ENCODE measurements at regions not wholly inside any gene's neighbourhood (a gene's known extent, or its start where the extent isn't known, plus 50 kb on each side); places are given as distances from the start of the nearest gene placed in this dataset.

DNA sequence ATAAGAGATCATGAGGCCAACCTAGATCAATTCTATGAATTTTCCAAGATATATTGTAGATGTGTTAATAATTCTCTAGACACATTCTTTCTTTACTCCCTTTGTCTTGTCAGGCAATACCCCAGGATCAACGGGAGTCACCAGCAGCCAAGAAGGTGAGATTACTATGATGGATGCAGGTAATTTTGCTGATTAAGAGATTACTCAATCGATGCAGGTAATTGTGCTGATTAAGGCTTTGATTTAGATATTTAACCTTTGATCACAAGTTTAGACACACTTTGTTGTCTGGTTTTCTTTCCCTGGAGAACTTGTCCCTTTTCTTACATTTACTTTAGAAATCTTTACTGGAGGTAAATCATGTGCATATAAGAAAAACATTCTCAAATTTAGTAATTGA is 134.3 kb upstream of the CNTN1 start:
- Histone ChIP-seq H3K23ac (ENCODE audit: low read length) (no peak overlapping the region), H3K4me3 (ENCODE audit: low read length) (no peak overlapping the region), H4K5ac (ENCODE audit: low read length) (no peak overlapping the region), H3K79me2 (ENCODE audit: control insufficient read depth, insufficient read depth, low read length) (no peaks in the 10 kb centered on the region), H4K8ac (ENCODE audit: low read depth, low read length) (no peak overlapping the region), H2AK5ac (ENCODE audit: low read length) (no peak overlapping the region), H3K79me1 (ENCODE audit: low read length) (no peaks in the 10 kb centered on the region), H2BK15ac (replicated peaks; ENCODE audit: low read depth) (no peak overlapping the region), H3K4me1 (ENCODE audit: control insufficient read depth, low read depth, low read length) (no peaks in the 10 kb centered on the region), H3K27me3 (ENCODE audit: insufficient read depth, low read length, poor library complexity) (no peaks in the 10 kb centered on the region), H2BK120ac (ENCODE audit: low read depth, low read length) (no peak overlapping the region), H3K4ac (ENCODE audit: low read depth, low read length) (no peak overlapping the region), H3K56ac (ENCODE audit: low read length) (no peak overlapping the region), H2BK5ac (ENCODE audit: low read length) (no peak overlapping the region), H3K4me2 (ENCODE audit: low read length) (no peak overlapping the region), H3K36me3 (ENCODE audit: control insufficient read depth, insufficient read depth, low read length) (no peaks in the 10 kb centered on the region), H3K27ac (ENCODE audit: low read depth, low read length) (no peak overlapping the region), H3K18ac (ENCODE audit: low read length) (no peak overlapping the region), H3K9ac (ENCODE audit: low read length) (no peak overlapping the region)
- no peak for DNase-seq
- no CpG with 5 or more reads among the region's 2 CpGs for WGBS (ENCODE audit: extremely low coverage, insufficient coverage, low lambda C conversion rate)

DNA sequence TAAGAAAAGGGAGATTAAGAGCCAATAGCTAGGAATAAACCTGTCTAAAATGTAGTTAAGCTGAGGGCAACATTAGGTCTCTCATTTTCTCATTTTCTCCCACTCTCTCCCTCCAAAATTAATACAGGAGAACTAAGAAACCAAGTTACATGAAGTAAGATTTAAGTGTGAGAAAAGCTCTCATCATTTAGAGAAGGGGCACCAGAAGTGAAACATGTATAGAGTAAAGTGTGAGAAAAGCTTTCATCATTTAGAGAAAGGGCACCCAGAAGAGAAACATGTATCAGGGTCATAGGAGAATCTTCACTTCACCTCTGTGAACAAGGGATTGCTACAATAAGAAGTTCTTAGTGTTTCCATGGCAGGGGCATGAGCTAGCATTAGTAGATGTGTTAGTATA is 132.4 kb upstream of the CNTN1 start:
- no peaks in the 10 kb centered on the region for H3K27me3 ChIP-seq (ENCODE audit: insufficient read depth, low read length, poor library complexity)
- H3K4ac ChIP-seq (ENCODE audit: low read depth, low read length) = no peak overlapping the region
- no peak overlapping the region for H2AK5ac ChIP-seq (ENCODE audit: low read length)
- no peak overlapping the region for H3K4me2 ChIP-seq (ENCODE audit: low read length)
- H3K36me3 ChIP-seq (ENCODE audit: control insufficient read depth, insufficient read depth, low read length) = no peaks in the 10 kb centered on the region
- DNase-seq = no peak
- H4K8ac ChIP-seq (ENCODE audit: low read depth, low read length) = no peak overlapping the region
- no peak overlapping the region for H3K23ac ChIP-seq (ENCODE audit: low read length)
- no peak overlapping the region for H3K18ac ChIP-seq (ENCODE audit: low read length)
- no peak overlapping the region for H3K9ac ChIP-seq (ENCODE audit: low read length)
- H4K5ac ChIP-seq (ENCODE audit: low read length) = no peak overlapping the region
- H3K4me1 ChIP-seq (ENCODE audit: control insufficient read depth, low read depth, low read length) = no peaks in the 10 kb centered on the region
- H2BK15ac ChIP-seq (replicated peaks; ENCODE audit: low read depth) = no peak overlapping the region
- H2BK5ac ChIP-seq (ENCODE audit: low read length) = no peak overlapping the region
- H3K27ac ChIP-seq (ENCODE audit: low read depth, low read length) = no peak overlapping the region
- H3K4me3 ChIP-seq (ENCODE audit: low read length) = no peak overlapping the region
- no peaks in the 10 kb centered on the region for H3K79me2 ChIP-seq (ENCODE audit: control insufficient read depth, insufficient read depth, low read length)
- H2BK120ac ChIP-seq (ENCODE audit: low read depth, low read length) = no peak overlapping the region
- no peak overlapping the region for H3K56ac ChIP-seq (ENCODE audit: low read length)
- no peaks in the 10 kb centered on the region for H3K79me1 ChIP-seq (ENCODE audit: low read length)

DNA sequence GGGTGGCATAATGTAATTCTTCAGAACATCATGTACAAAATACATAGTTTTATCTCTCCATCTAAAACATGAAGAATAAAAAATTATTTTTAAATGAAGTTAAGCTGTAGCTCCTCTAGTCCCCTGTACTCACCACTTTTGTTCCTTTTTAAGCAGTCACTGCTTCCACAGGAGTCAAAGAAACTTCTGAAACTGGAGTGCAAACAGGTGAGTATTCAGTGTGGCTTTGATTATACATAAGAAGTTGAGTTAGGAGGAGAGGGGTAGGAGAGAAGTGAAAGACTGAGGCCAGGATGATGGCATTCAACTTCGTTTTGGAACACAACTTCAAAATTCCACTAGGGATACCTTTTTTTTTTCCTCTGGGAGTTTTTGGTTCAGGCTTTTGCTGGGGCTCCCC is 131.4 kb upstream of the CNTN1 start:
- H3K4me3 ChIP-seq (ENCODE audit: low read length) = no peak overlapping the region
- H2AK5ac ChIP-seq (ENCODE audit: low read length) = no peak overlapping the region
- H3K79me2 ChIP-seq (ENCODE audit: control insufficient read depth, insufficient read depth, low read length) = no peaks in the 10 kb centered on the region
- no peak overlapping the region for H3K4ac ChIP-seq (ENCODE audit: low read depth, low read length)
- H3K4me2 ChIP-seq (ENCODE audit: low read length) = no peak overlapping the region
- no peak for DNase-seq
- no peaks in the 10 kb centered on the region for H3K79me1 ChIP-seq (ENCODE audit: low read length)
- no peak overlapping the region for H2BK120ac ChIP-seq (ENCODE audit: low read depth, low read length)
- H3K23ac ChIP-seq (ENCODE audit: low read length) = no peak overlapping the region
- H4K5ac ChIP-seq (ENCODE audit: low read length) = no peak overlapping the region
- WGBS (ENCODE audit: extremely low coverage, insufficient coverage, low lambda C conversion rate) = no CpG with 5 or more reads among the region's 1 CpG
- H3K27me3 ChIP-seq (ENCODE audit: insufficient read depth, low read length, poor library complexity) = no peaks in the 10 kb centered on the region
- no peak overlapping the region for H2BK5ac ChIP-seq (ENCODE audit: low read length)
- H4K8ac ChIP-seq (ENCODE audit: low read depth, low read length) = peak overlapping the region; percentile 5
- no peak overlapping the region for H3K18ac ChIP-seq (ENCODE audit: low read length)
- no peak overlapping the region for H3K9ac ChIP-seq (ENCODE audit: low read length)
- no peak overlapping the region for H3K56ac ChIP-seq (ENCODE audit: low read length)
- H3K36me3 ChIP-seq (ENCODE audit: control insufficient read depth, insufficient read depth, low read length) = no peaks in the 10 kb centered on the region
- no peak overlapping the region for H3K27ac ChIP-seq (ENCODE audit: low read depth, low read length)
- no peaks in the 10 kb centered on the region for H3K4me1 ChIP-seq (ENCODE audit: control insufficient read depth, low read depth, low read length)
- no peak overlapping the region for H2BK15ac ChIP-seq (replicated peaks; ENCODE audit: low read depth)

DNA sequence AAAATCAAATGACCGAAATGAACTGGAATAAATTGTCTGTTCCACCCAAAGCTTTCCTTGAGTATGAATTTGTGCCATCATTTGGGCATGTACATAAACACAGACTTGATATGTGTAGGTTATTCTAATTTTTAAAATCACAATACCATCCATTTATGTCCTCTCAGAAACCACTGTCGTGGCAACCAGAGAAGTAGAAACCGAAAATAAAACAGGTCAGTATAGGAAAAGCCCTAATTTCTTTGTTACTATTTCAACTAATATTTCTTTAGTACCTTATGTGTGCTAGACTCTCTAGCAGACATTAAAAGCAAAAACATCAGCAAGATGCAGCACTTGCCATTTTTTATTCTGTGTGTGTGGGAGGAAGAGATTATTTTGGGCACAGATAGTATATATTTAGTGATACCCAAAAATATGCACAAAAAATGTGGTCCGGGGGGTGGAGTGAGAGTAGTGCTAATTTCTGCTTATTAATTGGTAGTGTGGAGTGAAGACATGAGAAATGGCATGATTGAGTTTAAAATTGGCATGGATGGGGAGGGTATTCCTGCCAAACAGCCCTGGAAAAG is 130.8 kb upstream of the CNTN1 start:
- no peak overlapping the region for H3K56ac ChIP-seq (ENCODE audit: low read length)
- WGBS (ENCODE audit: extremely low coverage, insufficient coverage, low lambda C conversion rate) = no CpG with 5 or more reads among the region's 4 CpGs
- no peaks in the 10 kb centered on the region for H3K79me1 ChIP-seq (ENCODE audit: low read length)

DNA sequence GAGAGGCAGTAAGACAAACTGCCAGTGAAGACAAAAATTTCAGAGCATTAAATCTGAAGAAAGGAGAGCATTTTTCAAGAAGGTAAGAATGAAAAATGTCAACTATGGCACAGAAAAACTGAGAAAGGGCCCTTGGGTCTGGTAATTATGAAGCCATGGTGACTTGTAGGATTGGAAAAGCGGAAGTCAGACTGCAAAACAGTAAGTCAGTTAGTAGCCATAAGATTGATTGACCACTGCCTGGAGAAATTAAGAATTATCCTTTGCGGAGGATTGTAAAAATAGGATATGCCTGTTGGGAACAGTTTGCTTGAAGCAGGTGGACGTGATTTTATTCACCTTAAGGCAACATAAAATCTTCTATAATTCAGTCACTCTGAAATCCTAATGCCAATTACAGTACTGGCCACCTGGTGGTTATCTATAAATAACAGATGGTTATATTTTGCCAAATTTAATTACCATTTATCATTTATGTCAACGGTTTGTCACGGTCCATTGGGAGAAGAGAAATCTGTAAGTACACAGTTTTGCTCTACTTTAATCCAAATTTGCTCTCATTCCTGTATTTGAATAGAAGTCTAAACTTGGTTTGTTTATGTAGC is 127.1 kb upstream of the CNTN1 start:
- H4K8ac ChIP-seq (ENCODE audit: low read depth, low read length) = no peak overlapping the region
- WGBS (ENCODE audit: extremely low coverage, insufficient coverage, low lambda C conversion rate) = no CpG with 5 or more reads among the region's 5 CpGs
- no peaks in the 10 kb centered on the region for H3K79me1 ChIP-seq (ENCODE audit: low read length)
- H3K4ac ChIP-seq (ENCODE audit: low read depth, low read length) = no peak overlapping the region
- no peaks in the 10 kb centered on the region for H3K4me1 ChIP-seq (ENCODE audit: control insufficient read depth, low read depth, low read length)
- no peak overlapping the region for H4K5ac ChIP-seq (ENCODE audit: low read length)
- H2BK5ac ChIP-seq (ENCODE audit: low read length) = no peak overlapping the region
- H3K23ac ChIP-seq (ENCODE audit: low read length) = no peak overlapping the region
- no peak overlapping the region for H2AK5ac ChIP-seq (ENCODE audit: low read length)
- H3K79me2 ChIP-seq (ENCODE audit: control insufficient read depth, insufficient read depth, low read length) = no peaks in the 10 kb centered on the region
- no peak overlapping the region for H3K27ac ChIP-seq (ENCODE audit: low read depth, low read length)
- H2BK120ac ChIP-seq (ENCODE audit: low read depth, low read length) = no peak overlapping the region
- no peak overlapping the region for H3K56ac ChIP-seq (ENCODE audit: low read length)
- H3K9ac ChIP-seq (ENCODE audit: low read length) = no peak overlapping the region
- H3K27me3 ChIP-seq (ENCODE audit: insufficient read depth, low read length, poor library complexity) = no peaks in the 10 kb centered on the region
- no peak overlapping the region for H3K18ac ChIP-seq (ENCODE audit: low read length)
- no peak overlapping the region for H3K4me3 ChIP-seq (ENCODE audit: low read length)
- no peaks in the 10 kb centered on the region for H3K36me3 ChIP-seq (ENCODE audit: control insufficient read depth, insufficient read depth, low read length)
- no peak overlapping the region for H2BK15ac ChIP-seq (replicated peaks; ENCODE audit: low read depth)
- H3K4me2 ChIP-seq (ENCODE audit: low read length) = no peak overlapping the region
- no peak for DNase-seq

More for the DNA sequence above, 130.8 kb upstream of the CNTN1 start:
- no peaks in the 10 kb centered on the region for H3K27me3 ChIP-seq (ENCODE audit: insufficient read depth, low read length, poor library complexity)
- no peak overlapping the region for H3K4me3 ChIP-seq (ENCODE audit: low read length)
- no peaks in the 10 kb centered on the region for H3K36me3 ChIP-seq (ENCODE audit: control insufficient read depth, insufficient read depth, low read length)
- no peak overlapping the region for H4K5ac ChIP-seq (ENCODE audit: low read length)
- H3K79me2 ChIP-seq (ENCODE audit: control insufficient read depth, insufficient read depth, low read length) = no peaks in the 10 kb centered on the region
- H3K4me2 ChIP-seq (ENCODE audit: low read length) = no peak overlapping the region
- H2BK5ac ChIP-seq (ENCODE audit: low read length) = no peak overlapping the region
- H2BK15ac ChIP-seq (replicated peaks; ENCODE audit: low read depth) = no peak overlapping the region
- H3K18ac ChIP-seq (ENCODE audit: low read length) = no peak overlapping the region
- no peak overlapping the region for H3K4ac ChIP-seq (ENCODE audit: low read depth, low read length)
- no peak for DNase-seq
- H4K8ac ChIP-seq (ENCODE audit: low read depth, low read length) = no peak overlapping the region
- no peak overlapping the region for H3K27ac ChIP-seq (ENCODE audit: low read depth, low read length)
- H3K23ac ChIP-seq (ENCODE audit: low read length) = no peak overlapping the region
- H3K9ac ChIP-seq (ENCODE audit: low read length) = no peak overlapping the region
- H3K4me1 ChIP-seq (ENCODE audit: control insufficient read depth, low read depth, low read length) = no peaks in the 10 kb centered on the region
- H2AK5ac ChIP-seq (ENCODE audit: low read length) = no peak overlapping the region
- H2BK120ac ChIP-seq (ENCODE audit: low read depth, low read length) = no peak overlapping the region

DNA sequence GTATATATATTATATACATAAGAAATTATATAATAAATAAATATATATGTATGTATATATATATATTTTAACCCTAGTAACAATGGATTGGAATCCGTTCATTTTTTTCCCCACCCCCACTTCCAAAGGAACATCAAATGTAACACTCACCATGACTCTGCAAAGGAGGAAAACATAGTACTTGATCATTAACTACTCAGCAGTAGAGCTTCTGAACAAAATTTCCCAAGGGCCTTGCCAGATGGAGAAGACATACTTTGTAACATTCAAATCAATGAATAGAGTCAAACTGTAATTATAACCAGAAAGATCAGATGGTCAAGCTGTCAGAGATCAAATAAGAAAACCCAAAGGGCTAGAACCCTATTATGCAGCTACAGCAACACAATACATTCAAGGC is 126.0 kb upstream of the CNTN1 start:
- Histone ChIP-seq H2BK120ac (ENCODE audit: low read depth, low read length) (no peak overlapping the region), H3K23ac (ENCODE audit: low read length) (no peak overlapping the region)

More for the DNA sequence above, 126.0 kb upstream of the CNTN1 start:
- no peak overlapping the region for H2BK5ac ChIP-seq (ENCODE audit: low read length)
- H2BK15ac ChIP-seq (replicated peaks; ENCODE audit: low read depth) = no peak overlapping the region
- no peak overlapping the region for H4K8ac ChIP-seq (ENCODE audit: low read depth, low read length)
- H3K9ac ChIP-seq (ENCODE audit: low read length) = no peak overlapping the region
- no peak overlapping the region for H3K56ac ChIP-seq (ENCODE audit: low read length)
- no peak overlapping the region for H3K27ac ChIP-seq (ENCODE audit: low read depth, low read length)
- no peak overlapping the region for H2AK5ac ChIP-seq (ENCODE audit: low read length)
- no peak overlapping the region for H3K4me3 ChIP-seq (ENCODE audit: low read length)
- H3K18ac ChIP-seq (ENCODE audit: low read length) = no peak overlapping the region
- H3K79me1 ChIP-seq (ENCODE audit: low read length) = no peaks in the 10 kb centered on the region
- no peak overlapping the region for H3K4ac ChIP-seq (ENCODE audit: low read depth, low read length)
- H3K4me1 ChIP-seq (ENCODE audit: control insufficient read depth, low read depth, low read length) = no peaks in the 10 kb centered on the region
- no peaks in the 10 kb centered on the region for H3K36me3 ChIP-seq (ENCODE audit: control insufficient read depth, insufficient read depth, low read length)
- WGBS (ENCODE audit: extremely low coverage, insufficient coverage, low lambda C conversion rate) = no CpG with 5 or more reads among the region's 1 CpG
- no peak overlapping the region for H3K4me2 ChIP-seq (ENCODE audit: low read length)
- H3K79me2 ChIP-seq (ENCODE audit: control insufficient read depth, insufficient read depth, low read length) = no peaks in the 10 kb centered on the region
- DNase-seq = no peak
- H4K5ac ChIP-seq (ENCODE audit: low read length) = no peak overlapping the region
- H3K27me3 ChIP-seq (ENCODE audit: insufficient read depth, low read length, poor library complexity) = no peaks in the 10 kb centered on the region

Data from mesendoderm (in vitro differentiated cells).